ENCODE measurements at regions not wholly inside any gene's neighbourhood (a gene's known extent, or its start where the extent isn't known, plus 50 kb on each side); places are given as distances from the start of the nearest gene placed in this dataset.
A peak's percentile ranks its signal among the peaks of the same experiment; 100 is the strongest.

GRCh38 chr5:153030755-153031725, 459.4 kb upstream of the GRIA1 start:
- DNase-seq, result no peak

GRCh38 chr5:153039501-153039900, 451.0 kb upstream of the GRIA1 start:
- DNase-seq, result no peak

- DNase-seq, result no peak
Observed at GRCh38 chr5:153043886-153044285, 446.6 kb upstream of the GRIA1 start.

- DNase-seq, result no peak
Observed at GRCh38 chr5:153050496-153051179, 439.8 kb upstream of the GRIA1 start.

GRCh38 chr5:153066281-153066680, 424.2 kb upstream of the GRIA1 start:
- no peak for DNase-seq

GRCh38 chr5:153067869-153068268, 422.6 kb upstream of the GRIA1 start:
- DNase-seq, result no peak

- DNase-seq, result no peak
Observed at GRCh38 chr5:153079396-153079795, 411.1 kb upstream of the GRIA1 start.

- DNase-seq, result no peak
Observed at GRCh38 chr5:153080940-153081339, 409.5 kb upstream of the GRIA1 start.

- DNase-seq, result no peak
Observed at GRCh38 chr5:153081385-153081784, 409.1 kb upstream of the GRIA1 start.

GRCh38 chr5:153084511-153084910, 406.0 kb upstream of the GRIA1 start:
- no peak for DNase-seq

- DNase-seq, result no peak
Observed at GRCh38 chr5:153086486-153086885, 404.0 kb upstream of the GRIA1 start.

- DNase-seq, result no peak
Observed at GRCh38 chr5:153088538-153088937, 401.9 kb upstream of the GRIA1 start.

GRCh38 chr5:153094333-153094732, 396.1 kb upstream of the GRIA1 start:
- DNase-seq, result no peak

GRCh38 chr5:153096381-153096780, 394.1 kb upstream of the GRIA1 start:
- no peak for DNase-seq

GRCh38 chr5:153099328-153099727, 391.1 kb upstream of the GRIA1 start:
- no peak for DNase-seq

GRCh38 chr5:153101235-153102180, 389.0 kb upstream of the GRIA1 start:
- DNase-seq, result no peak

GRCh38 chr5:153116916-153117315, 373.6 kb upstream of the GRIA1 start:
- no peak for DNase-seq

GRCh38 chr5:153118018-153118417, 372.5 kb upstream of the GRIA1 start:
- DNase-seq, result no peak

- no peak for DNase-seq
Observed at GRCh38 chr5:153122403-153122802, 368.1 kb upstream of the GRIA1 start.

- no peak for DNase-seq
Observed at GRCh38 chr5:153130296-153130695, 360.2 kb upstream of the GRIA1 start.

- DNase-seq, result peak; percentile 37
Observed at GRCh38 chr5:153135411-153135810, 355.1 kb upstream of the GRIA1 start.

GRCh38 chr5:153136910-153137614, 353.4 kb upstream of the GRIA1 start:
- no peak for DNase-seq
